IMR-90 (cell line): ENCODE measurements at regions not wholly inside any gene's neighbourhood (a gene's known extent, or its start where the extent isn't known, plus 50 kb on each side); places are given as distances from the start of the nearest gene placed in this dataset.

Experiments
- ATAC-seq: fragments of 200-7000 bp; cut with Tn5 transposase; 2 replicates; pipeline ENCODE4 v1.9.1; 2020; ENCODE audit warnings: low read depth, mild to moderate bottlenecking, moderate library complexity
- BruUV-seq: library from RNA; stranded (reverse); fragments of 400-500 nt; replicated peaks from 2 replicates; lab custom pipeline; 2021; lab: Mats Ljungman, UMichigan
- CTCF ChIA-PET: fragments of 300-600 bp; formaldehyde crosslinking; extraction: SDS; loops from one replicate; lab custom pipeline; 2021; ENCODE audit warnings: antibody characterized with exemption; lab: Yijun Ruan, JAX
- POLR2A ChIA-PET: fragments of 300-600 bp; sonication (Branson Sonifier 250); formaldehyde crosslinking; loops from one replicate; lab custom pipeline; 2022; ENCODE audit warnings: antibody characterized with exemption; ENCODE audit not compliant: unreplicated experiment; lab: Charles Lee
- DNase-seq: peaks from one replicate; pipeline ENCODE4 v3.0.0; 2013
- H2AFZ ChIP-seq: replicated peaks from 2 replicates; pipeline ENCODE3; 2013; ENCODE audit warnings: low read length, mild to moderate bottlenecking; ENCODE audit not compliant: poor library complexity
- H2AK5ac ChIP-seq: 2 replicates; pipeline ENCODE4 v1.6.1; 2013; ENCODE audit warnings: low read depth, low read length, inconsistent platforms
- H2AK9ac ChIP-seq: replicated peaks from 2 replicates; pipeline ENCODE3; 2013; ENCODE audit warnings: mild to moderate bottlenecking, low read depth, low read length, moderate library complexity; ENCODE audit not compliant: poor library complexity
- H2BK120ac ChIP-seq: 2 replicates; pipeline ENCODE4 v1.6.1; 2013; ENCODE audit warnings: low read depth, low read length, inconsistent platforms
- H2BK15ac ChIP-seq: 3 replicates; pipeline ENCODE4 v1.6.1; 2013; ENCODE audit warnings: low read depth, low read length, inconsistent platforms
- H2BK20ac ChIP-seq: 2 replicates; pipeline ENCODE4 v1.6.1; 2013; ENCODE audit warnings: low read depth, mild to moderate bottlenecking, inconsistent platforms, low read length, moderate library complexity
- H2BK5ac ChIP-seq: 2 replicates; pipeline ENCODE4 v1.6.1; 2013; ENCODE audit warnings: mild to moderate bottlenecking, low read depth, low read length, inconsistent platforms; ENCODE audit not compliant: poor library complexity, severe bottlenecking
- H3K14ac ChIP-seq: replicated peaks from 2 replicates; pipeline ENCODE4 v1.6.1; 2013; ENCODE audit warnings: low read depth, low read length, inconsistent platforms
- H3K18ac ChIP-seq: 2 replicates; pipeline ENCODE4 v1.6.1; 2013; ENCODE audit warnings: low read depth, low read length, control low read depth
- H3K23ac ChIP-seq: 2 replicates; pipeline ENCODE4 v1.6.1; 2013; ENCODE audit warnings: low read depth, low read length, inconsistent platforms
- H3K27ac ChIP-seq: 2 replicates; pipeline ENCODE4 v1.5.1; 2013; ENCODE audit warnings: mild to moderate bottlenecking, control low read depth, low read length; ENCODE audit not compliant: insufficient read depth
- H3K27me3 ChIP-seq: 2 replicates; pipeline ENCODE4 v1.6.1; 2013; ENCODE audit warnings: low read length; ENCODE audit not compliant: control insufficient read depth, insufficient read depth
- H3K36me3 ChIP-seq: 2 replicates; pipeline ENCODE4 v1.6.1; 2013; ENCODE audit warnings: low read length, mixed read lengths; ENCODE audit not compliant: control insufficient read depth, insufficient read depth
- H3K4ac ChIP-seq: 2 replicates; pipeline ENCODE4 v1.6.1; 2013; ENCODE audit warnings: low read depth, low read length, inconsistent platforms
- H3K4me1 ChIP-seq: 2 replicates; pipeline ENCODE4 v1.6.1; 2013; ENCODE audit warnings: low read length, mixed read lengths; ENCODE audit not compliant: control insufficient read depth, insufficient read depth
- H3K4me2 ChIP-seq: 2 replicates; pipeline ENCODE4 v1.6.1; 2013; ENCODE audit warnings: low read depth, mild to moderate bottlenecking, control low read depth, low read length, moderate library complexity
- H3K4me3 ChIP-seq: 2 replicates; pipeline ENCODE4 v1.5.1; 2013; ENCODE audit warnings: low read depth, mild to moderate bottlenecking, control low read depth, low read length, moderate library complexity; ENCODE audit not compliant: insufficient read depth
- H3K56ac ChIP-seq: 2 replicates; pipeline ENCODE4 v1.6.1; 2013; ENCODE audit warnings: low read length, inconsistent platforms; ENCODE audit not compliant: insufficient read depth; ENCODE audit errors: extremely low read depth
- H3K79me1 ChIP-seq, 2 experiments: 2 replicates each; pipeline ENCODE4 v1.6.1; 2013; ENCODE audit warnings: low read length in 2 of 2, inconsistent platforms in 1 of 2, low read depth in 1 of 2
- H3K9ac ChIP-seq: 2 replicates; pipeline ENCODE4 v1.6.1; 2013; ENCODE audit warnings: low read depth, low read length, control low read depth
- H3K9me1 ChIP-seq: 2 replicates; pipeline ENCODE4 v1.6.1; 2013; ENCODE audit warnings: low read length, inconsistent platforms; ENCODE audit not compliant: insufficient read depth
- H3K9me3 ChIP-seq: 2 replicates; pipeline ENCODE4 v1.6.1; 2013; ENCODE audit warnings: low read length; ENCODE audit not compliant: control insufficient read depth, insufficient read depth
- H4K20me1 ChIP-seq: 2 replicates; pipeline ENCODE4 v1.6.1; 2013; ENCODE audit warnings: low read length, inconsistent platforms; ENCODE audit not compliant: insufficient read depth
- H4K5ac ChIP-seq: 2 replicates; pipeline ENCODE4 v1.6.1; 2013; ENCODE audit warnings: mild to moderate bottlenecking, low read depth, low read length, control low read depth
- H4K8ac ChIP-seq, 2 experiments: 2 replicates each; pipeline ENCODE4 v1.6.1; 2013; ENCODE audit warnings: low read depth in 2 of 2, low read length in 2 of 2, control low read depth in 1 of 2, inconsistent platforms in 1 of 2
- H4K91ac ChIP-seq: 2 replicates; pipeline ENCODE4 v1.6.1; 2013; ENCODE audit warnings: low read depth, low read length, inconsistent platforms; ENCODE audit not compliant: insufficient read depth
- BHLHE40 ChIP-seq: fragments of 150-350 bp; IDR thresholded peaks from 2 replicates; pipeline ENCODE4 v1.6.1; 2016; ENCODE audit warnings: mild to moderate bottlenecking, low read depth, low read length
- CEBPB ChIP-seq: IDR thresholded peaks from 2 replicates; pipeline ENCODE4 v1.6.1; 2012; ENCODE audit warnings: low read depth, low read length, improper control_type of control experiment
- CHD1 ChIP-seq: IDR thresholded peaks from 2 replicates; pipeline ENCODE4 v1.6.1; 2012; ENCODE audit warnings: low read depth, low read length, improper control_type of control experiment
- CTCF ChIP-seq: conservative IDR thresholded peaks from 2 replicates; pipeline ENCODE4 v1.5.1; 2012; ENCODE audit warnings: mild to moderate bottlenecking, low read depth, low read length, improper control_type of control experiment
- ELK1 ChIP-seq: fragments of 150-350 bp; IDR thresholded peaks from 2 replicates; pipeline ENCODE4 v1.6.1; 2016; ENCODE audit warnings: low read depth, mild to moderate bottlenecking, low read length, moderate library complexity, borderline replicate concordance
- FOS ChIP-seq: fragments of 150-350 bp; IDR thresholded peaks from 2 replicates; pipeline ENCODE4 v1.6.1; 2016; ENCODE audit warnings: low read depth, low read length
- MAFK ChIP-seq: IDR thresholded peaks from 2 replicates; pipeline ENCODE4 v1.6.1; 2012; ENCODE audit warnings: low read depth, low read length, improper control_type of control experiment
- MAZ ChIP-seq: IDR thresholded peaks from 2 replicates; pipeline ENCODE4 v1.6.1; 2012; ENCODE audit warnings: low read depth, mild to moderate bottlenecking, low read length, improper control_type of control experiment, moderate library complexity, borderline replicate concordance
- MXI1 ChIP-seq: IDR thresholded peaks from 2 replicates; pipeline ENCODE4 v1.6.1; 2012; ENCODE audit warnings: low read depth, mild to moderate bottlenecking, low read length, moderate library complexity, borderline replicate concordance
- NFE2L2 ChIP-seq: fragments of 150-350 bp; IDR thresholded peaks from 2 replicates; pipeline ENCODE4 v1.6.1; 2016; ENCODE audit warnings: low read depth, mild to moderate bottlenecking, low read length
- POLR2A ChIP-seq: IDR thresholded peaks from 2 replicates; pipeline ENCODE4 v1.6.1; 2012; ENCODE audit warnings: mild to moderate bottlenecking, low read depth, low read length
- RAD21 ChIP-seq: IDR thresholded peaks from 2 replicates; pipeline ENCODE4 v1.6.1; 2012; ENCODE audit warnings: low read length, improper control_type of control experiment
- RCOR1 ChIP-seq: IDR thresholded peaks from 2 replicates; pipeline ENCODE4 v1.6.1; 2012; ENCODE audit warnings: mild to moderate bottlenecking, low read length, improper control_type of control experiment; ENCODE audit not compliant: insufficient replicate concordance
- RFX5 ChIP-seq: IDR thresholded peaks from 2 replicates; pipeline ENCODE4 v1.8.0; 2012; ENCODE audit warnings: low read depth, mild to moderate bottlenecking, low read length, moderate library complexity
- SMC3 ChIP-seq: fragments of 150-350 bp; IDR thresholded peaks from 2 replicates; pipeline ENCODE4 v1.6.1; 2016; ENCODE audit warnings: low read depth, mild to moderate bottlenecking, antibody characterized with exemption, low read length, moderate library complexity
- USF2 ChIP-seq: fragments of 150-350 bp; IDR thresholded peaks from 2 replicates; pipeline ENCODE4 v1.6.1; 2017; ENCODE audit warnings: mild to moderate bottlenecking, antibody characterized with exemption, low read length, low read depth
- dilution Hi-C: fragments of 300-500 bp; cut with HindIII; formaldehyde crosslinking; loops from one replicate; pipeline ENCODE4 v1.14.3; 2018; ENCODE audit warnings: low sequenced_read_pairs; ENCODE audit not compliant: unreplicated experiment
- in situ Hi-C: fragments of 300-500 bp; cut with MboI; formaldehyde crosslinking; loops from 3 replicates; pipeline ENCODE4 v1.14.3; 2019; ENCODE audit warnings: low sequenced_read_pairs, inconsistent platforms, mixed read lengths
- intact Hi-C: fragments of 100-400 bp; cut with micrococcal nuclease; formaldehyde crosslinking; loops from 2 replicates; pipeline ENCODE4 v1.10.0; 2022

GRCh38 chrX:84932814-84933213 lies 70.9 kb upstream of the APOOL start:
- Histone ChIP-seq H3K9ac (no peak overlapping the region), H4K20me1 (no peaks in the 10 kb centered on the region), H4K8ac (no peak overlapping the region), H3K23ac (no peak overlapping the region), H3K27me3 (no peaks in the 10 kb centered on the region; the same call in 1 of the 2 replicates), H3K9me1 (no peaks in the 10 kb centered on the region), H2BK15ac (no peak overlapping the region), H4K91ac (no peak overlapping the region), H2BK20ac (no peak overlapping the region), H3K4me3 (no peak overlapping the region), H3K4me2 (no peak overlapping the region), H3K4ac (no peak overlapping the region), H3K4me1 (no peaks in the 10 kb centered on the region), H2BK5ac (no peak overlapping the region), H3K14ac (no peak overlapping the region), H3K36me3 (no peaks in the 10 kb centered on the region), H2AK5ac (no peak overlapping the region), H2AK9ac (no peak overlapping the region), H2BK120ac (no peak overlapping the region), H3K79me1 (no peaks in the 10 kb centered on the region), H3K18ac (no peak overlapping the region), H4K5ac (no peak overlapping the region), H2AFZ (no peak overlapping the region), H3K56ac (no peak overlapping the region), H3K27ac (no peak overlapping the region), H3K9me3 (no peaks in the 10 kb centered on the region)
- intact Hi-C loops (no loop called here), dilution Hi-C loops (no loop called here), in situ Hi-C loops (no loop called here)
- ChIA-PET CTCF (no interaction called here), POLR2A (no interaction called here)
- BruUV-seq, result no TSS peak
- ATAC-seq (no peak), DNase-seq (no peak)
- TF ChIP-seq RAD21, result no peak
- TF ChIP-seq RCOR1, result no peak
- no peak for TF ChIP-seq SMC3
- no peak for TF ChIP-seq CEBPB
- TF ChIP-seq NFE2L2, result no peak
- no peak for TF ChIP-seq RFX5
- TF ChIP-seq CHD1, result no peak
- no peak for TF ChIP-seq POLR2A
- no peak for TF ChIP-seq FOS
- TF ChIP-seq BHLHE40, result no peak
- no peak for TF ChIP-seq MAFK
- TF ChIP-seq ELK1, result no peak
- no peak for TF ChIP-seq CTCF
- no peak for TF ChIP-seq MAZ
- no peak for TF ChIP-seq USF2
- TF ChIP-seq MXI1, result no peak
